ENCODE measurements at regions not wholly inside any gene's neighbourhood (a gene's known extent, or its start where the extent isn't known, plus 50 kb on each side); places are given as distances from the start of the nearest gene placed in this dataset.
"Not testable (repeated sequence)": the region's sequence is repeated elsewhere in the genome, so short reads cannot be mapped to it uniquely, and the experiment has no call there.

DNA sequence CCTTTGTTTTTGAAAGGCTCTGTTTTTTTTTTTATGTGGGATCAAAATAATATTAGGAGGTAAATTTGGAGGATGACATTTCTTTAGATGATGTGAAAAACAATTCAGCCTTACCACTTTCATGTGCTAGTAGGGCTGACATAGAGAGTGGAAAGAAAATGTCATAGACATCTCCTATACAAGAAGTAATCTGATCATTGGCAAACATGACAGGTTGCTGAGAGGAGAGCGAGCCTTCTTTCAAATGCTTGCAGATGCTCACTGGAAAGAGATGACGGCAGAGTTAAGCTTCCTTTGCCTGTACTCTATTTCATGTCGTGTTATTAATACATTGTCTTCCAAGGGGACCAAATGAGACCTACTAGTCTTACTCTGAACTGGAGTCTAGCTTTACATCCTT lies 160.1 kb upstream of the DAP start:
- DNase-seq: no peak

DNA sequence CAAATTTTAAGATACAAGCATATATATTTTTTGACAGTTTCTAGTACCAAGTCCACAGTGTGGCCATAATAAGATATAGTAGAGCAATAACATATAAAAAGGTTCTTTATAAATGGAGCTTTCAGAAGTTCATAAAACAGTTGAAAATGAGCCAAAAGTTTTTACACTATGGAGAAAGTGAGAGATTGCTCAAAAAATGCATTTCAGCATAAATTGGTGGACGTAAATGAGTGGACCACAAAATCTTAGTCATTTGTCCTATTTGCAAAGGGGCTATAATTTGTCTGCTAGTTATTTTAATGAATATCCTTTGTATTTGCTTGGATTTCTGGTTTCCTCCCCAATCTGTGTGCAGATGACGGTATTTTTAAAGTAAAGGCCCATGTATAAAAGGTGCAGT lies 159.4 kb upstream of the DAP start:
- DNase-seq: no peak

GRCh38 chr5:10914741-10915480 lies 153.9 kb upstream of the DAP start:
- DNase-seq: no peak

- no peak for DNase-seq
These were observed 152.8 kb upstream of the DAP start for GRCh38 chr5:10913841-10914240.

GRCh38 chr5:10913181-10913810 lies 152.3 kb upstream of the DAP start:
- no peak for DNase-seq

DNA sequence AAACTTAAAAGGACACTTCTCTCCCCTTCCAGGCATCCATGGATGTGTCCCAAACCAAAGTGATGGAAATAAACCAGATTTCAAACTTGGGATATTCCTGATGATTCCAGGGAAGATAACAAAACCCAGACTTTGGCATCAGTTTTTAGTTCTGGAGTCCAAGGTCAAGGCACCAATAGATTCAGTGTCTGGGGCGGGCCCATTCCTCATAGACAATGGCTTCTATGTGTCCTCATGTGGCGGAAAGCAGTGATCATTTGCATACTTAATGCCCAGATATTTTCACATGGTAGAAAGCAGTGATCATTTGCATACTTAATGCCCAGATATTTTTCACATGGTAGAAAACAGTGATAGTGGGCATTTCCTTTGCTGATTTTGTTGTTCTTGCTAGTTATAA lies 151.4 kb upstream of the DAP start:
- DNase-seq: no peak

GRCh38 chr5:10910261-10910660 lies 149.2 kb upstream of the DAP start:
- DNase-seq: no peak

DNA sequence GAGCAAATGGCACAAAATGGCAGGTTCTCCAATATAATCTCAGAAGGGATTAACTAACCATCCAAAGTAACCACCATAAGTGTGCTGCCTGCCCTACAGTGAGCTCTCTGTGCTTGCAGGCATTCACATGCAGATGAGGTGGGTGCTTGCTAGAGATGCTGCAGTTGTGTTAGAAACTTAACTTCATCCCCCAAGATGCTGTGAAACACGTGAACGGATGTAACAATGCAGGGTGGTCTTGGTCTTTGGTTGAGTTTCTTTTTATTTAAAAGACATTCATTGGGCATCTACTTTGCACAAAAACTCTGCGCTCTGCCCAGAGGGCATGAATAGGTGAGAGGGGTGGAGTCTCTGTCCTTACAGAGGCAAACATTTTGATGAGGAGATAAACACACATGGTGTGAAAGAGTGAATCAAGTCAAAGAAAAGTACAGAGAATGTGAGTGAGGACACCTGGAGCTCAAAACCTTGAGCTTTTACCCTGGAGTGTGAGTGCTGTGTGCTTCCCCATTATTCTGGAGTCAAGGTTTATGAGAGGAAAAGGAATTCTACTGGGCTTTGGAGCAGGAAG lies 143.9 kb upstream of the DAP start:
- no peak for DNase-seq

DNA sequence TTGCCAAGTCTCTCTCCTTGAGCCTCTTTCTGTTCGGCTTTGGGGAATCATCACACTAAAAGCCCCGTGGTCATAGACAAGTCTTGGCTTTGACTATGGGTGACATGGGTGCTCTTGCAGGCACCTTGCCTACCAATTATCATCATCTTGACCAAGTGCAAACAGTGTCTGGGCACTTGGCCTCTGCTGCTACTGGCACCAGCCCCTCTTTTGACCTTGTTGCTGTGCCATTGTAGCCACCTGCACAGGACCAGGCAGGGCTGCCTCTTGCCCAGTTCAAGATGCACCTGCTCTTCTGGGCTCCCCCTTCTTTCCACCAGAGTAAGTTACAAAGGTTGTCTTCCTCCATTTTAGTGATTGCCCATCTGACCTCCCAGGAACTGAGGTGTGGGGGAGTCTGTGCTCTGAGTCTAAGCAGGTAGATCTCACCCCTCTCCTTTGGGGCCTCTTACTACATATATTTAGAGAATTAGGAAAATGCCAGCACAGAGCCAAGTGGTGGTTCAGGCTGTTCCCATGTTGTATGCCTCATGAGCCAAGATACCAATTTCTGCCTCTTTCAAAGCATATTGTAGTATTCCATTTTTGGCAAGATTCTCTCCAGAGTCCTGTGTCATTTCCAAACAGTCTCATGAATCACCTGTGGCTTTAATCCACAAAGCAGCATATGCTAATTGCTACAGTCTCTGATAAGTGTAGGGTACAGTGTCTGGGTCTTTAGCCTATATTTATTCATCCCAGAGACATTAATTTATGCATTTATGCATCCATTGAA lies 142.9 kb upstream of the DAP start:
- no peak for DNase-seq

- DNase-seq: no peak
These were observed 141.1 kb upstream of the DAP start for GRCh38 chr5:10902145-10902544.

- DNase-seq: no peak
These were observed 137.5 kb upstream of the DAP start for GRCh38 chr5:10898514-10898913.

DNA sequence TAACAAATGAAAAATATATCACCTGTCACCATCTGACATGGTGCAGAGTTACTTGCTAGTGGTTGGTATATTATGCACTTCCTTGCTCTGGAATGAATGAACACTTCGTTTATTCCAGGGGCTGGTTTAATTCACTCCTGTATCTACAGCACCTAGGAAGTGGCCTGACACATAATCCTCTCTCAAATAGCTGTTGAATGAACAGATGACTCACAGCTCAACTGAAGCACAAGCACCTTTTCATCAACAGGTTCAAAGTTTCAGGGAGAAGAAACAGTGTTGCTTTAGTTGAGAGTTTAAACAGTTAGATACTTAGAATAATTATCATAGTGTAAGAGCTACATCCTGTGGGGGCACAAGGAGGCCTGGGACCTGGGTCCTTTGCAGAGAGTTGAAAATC lies 135.0 kb upstream of the DAP start:
- DNase-seq: no peak

GRCh38 chr5:10894445-10895054 lies 133.5 kb upstream of the DAP start:
- DNase-seq: no peak

DNA sequence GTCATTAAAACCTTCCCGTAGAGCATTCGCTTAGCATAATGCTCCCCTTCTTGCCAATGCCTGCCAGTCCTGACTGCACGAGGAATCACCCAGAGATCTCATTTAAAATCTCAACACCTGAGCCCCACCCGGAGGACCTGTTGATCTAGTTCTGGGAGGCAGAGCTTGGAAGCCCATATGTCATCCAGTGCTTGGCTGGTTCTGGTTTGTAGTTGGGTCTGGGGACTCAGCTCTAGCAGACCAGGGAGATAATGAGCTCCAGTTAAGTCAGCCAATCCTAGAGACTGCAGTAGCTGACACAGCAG lies 131.8 kb upstream of the DAP start:
- DNase-seq: no peak

GRCh38 chr5:10892147-10892910 lies 131.3 kb upstream of the DAP start:
- no peak for DNase-seq

- no peak for DNase-seq
These were observed 130.2 kb upstream of the DAP start for GRCh38 chr5:10891193-10891592.

GRCh38 chr5:10886497-10886896 lies 125.5 kb upstream of the DAP start:
- DNase-seq: no peak

DNA sequence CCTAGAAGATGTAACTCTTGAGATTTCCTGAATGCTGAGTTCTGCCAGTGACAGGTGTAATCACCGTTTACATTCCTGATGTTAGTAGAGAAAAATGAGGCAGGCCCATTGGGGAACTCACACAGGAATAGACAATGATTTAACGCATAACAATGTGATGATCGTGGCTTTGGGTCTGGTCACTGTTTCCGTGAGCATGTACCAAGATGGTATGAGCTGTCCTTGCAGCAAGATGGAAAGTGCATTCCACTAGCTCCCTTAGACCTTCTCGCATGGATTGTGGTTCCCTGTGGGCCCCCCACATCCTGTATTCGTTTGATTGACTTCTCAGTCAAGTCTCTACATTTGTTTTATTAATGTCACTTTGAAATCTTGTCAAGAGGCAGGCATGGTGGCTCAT lies 124.0 kb upstream of the DAP start:
- DNase-seq: no peak

DNA sequence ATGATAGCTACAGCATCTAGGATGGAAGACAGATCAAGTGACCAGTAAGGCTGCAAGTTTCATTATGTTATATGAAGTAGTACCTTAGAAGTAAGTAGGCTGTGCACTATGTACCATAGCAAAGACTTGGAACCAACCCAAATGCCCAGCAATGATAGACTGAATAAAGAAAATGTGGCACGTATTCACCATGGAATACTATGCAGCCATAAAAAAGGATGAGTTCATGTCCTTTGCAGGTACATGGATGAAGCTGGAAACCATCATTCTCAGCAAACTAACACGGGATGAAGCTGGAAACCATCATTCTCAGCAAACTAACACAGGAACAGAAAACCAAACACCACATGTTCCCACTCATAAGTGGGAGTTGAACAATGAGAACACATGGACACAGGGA lies 122.9 kb upstream of the DAP start:
- DNase-seq: not testable (repeated sequence)

DNA sequence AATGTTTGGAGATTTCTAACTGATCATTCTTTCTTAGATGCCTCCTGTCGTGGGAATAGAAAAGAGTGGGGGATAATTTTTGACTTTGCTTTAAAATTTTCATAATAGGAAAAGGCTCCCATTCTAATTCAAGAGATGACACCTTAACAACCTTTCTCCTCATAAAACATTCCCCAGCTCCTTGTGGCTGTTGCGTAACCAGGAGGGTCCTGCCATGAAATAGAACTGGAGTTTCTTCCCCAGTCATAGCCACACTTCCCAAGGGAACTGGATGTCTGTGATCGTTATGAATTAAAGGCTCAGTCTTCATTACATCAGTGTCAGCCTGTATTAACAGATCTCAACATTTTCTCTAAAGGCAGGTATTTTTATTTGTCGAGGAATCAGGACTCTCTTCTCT lies 119.9 kb upstream of the DAP start:
- DNase-seq: no peak

GRCh38 chr5:10876996-10877395 lies 116.0 kb upstream of the DAP start:
- not testable (repeated sequence) for DNase-seq

DNA sequence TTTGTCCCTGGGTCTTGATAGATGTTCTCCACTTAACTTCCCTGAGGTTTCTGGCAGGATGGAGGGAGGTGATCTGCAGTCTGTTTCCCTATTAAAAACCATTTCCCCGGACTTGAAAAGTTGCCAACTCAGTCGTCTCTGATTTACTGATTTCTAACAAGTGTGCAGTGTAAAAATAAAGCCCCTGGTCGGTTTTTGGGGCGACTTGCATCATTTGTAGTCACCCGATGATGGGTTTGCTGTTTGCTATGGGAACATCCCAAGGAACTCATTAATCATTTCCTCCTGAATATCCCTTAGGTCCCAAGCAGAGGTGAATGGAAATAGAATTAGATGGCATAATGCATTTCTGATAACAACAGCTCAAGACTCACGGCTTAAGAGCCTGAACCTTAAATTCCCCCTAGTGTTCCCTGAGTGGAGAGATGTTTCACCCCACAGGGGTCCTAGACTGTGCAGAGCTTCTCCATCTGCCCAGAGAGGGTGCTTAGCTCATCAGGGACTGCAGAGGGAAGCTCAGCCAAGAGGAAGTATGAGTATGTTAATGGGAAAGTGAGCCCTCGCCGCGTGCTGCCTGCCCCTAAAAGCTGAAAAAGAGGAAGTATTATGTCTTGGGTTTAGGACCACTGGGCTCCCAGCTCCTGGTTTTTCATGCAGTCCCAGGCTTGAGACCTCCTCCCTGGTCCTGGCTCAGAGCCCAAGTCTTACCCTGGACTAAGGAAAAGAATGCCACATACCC lies 115.1 kb upstream of the DAP start:
- no peak for DNase-seq
